OCI-LY1 (cell line): ENCODE measurements at regions not wholly inside any gene's neighbourhood (a gene's known extent, or its start where the extent isn't known, plus 50 kb on each side); places are given as distances from the start of the nearest gene placed in this dataset.

Experiments used
- H2AFZ ChIP-seq: fragments of 200-600 bp; sonication (generic), shearing (Covaris generic); 2 replicates; pipeline ENCODE4 v1.6.0; 2014; ENCODE audit warnings: antibody characterized with exemption, mild to moderate bottlenecking, low read length
- H3F3A ChIP-seq: fragments of 200-600 bp; sonication (generic), shearing (Covaris generic); 2 replicates; pipeline ENCODE4 v1.6.0; 2014; ENCODE audit warnings: mild to moderate bottlenecking, antibody characterized with exemption, low read length, moderate library complexity; ENCODE audit not compliant: insufficient read depth
- H3K27ac ChIP-seq: fragments of 200-600 bp; sonication (generic); 2 replicates; pipeline ENCODE4 v1.5.1; 2014; ENCODE audit warnings: low read length, mixed run types, mild to moderate bottlenecking, low read depth; ENCODE audit not compliant: poor library complexity, severe bottlenecking
- H3K27me3 ChIP-seq: fragments of 200-600 bp; sonication (generic); 2 replicates; pipeline ENCODE4 v1.6.0; 2014; ENCODE audit warnings: antibody characterized with exemption, mild to moderate bottlenecking, low read length, moderate library complexity; ENCODE audit not compliant: insufficient read depth
- H3K36me3 ChIP-seq: fragments of 200-600 bp; sonication (generic); 2 replicates; pipeline ENCODE4 v1.6.1; 2014; ENCODE audit warnings: mild to moderate bottlenecking, antibody characterized with exemption, low read length, moderate library complexity, mixed read lengths; ENCODE audit not compliant: insufficient read depth
- H3K4me1 ChIP-seq: fragments of 200-600 bp; sonication (generic); 2 replicates; pipeline ENCODE4 v1.5.1; 2014; ENCODE audit warnings: mild to moderate bottlenecking, low read length, moderate library complexity; ENCODE audit not compliant: insufficient read depth, severe bottlenecking
- H3K4me2 ChIP-seq: fragments of 200-600 bp; sonication (generic), shearing (Covaris generic); 2 replicates; pipeline ENCODE4 v1.6.1; 2014; ENCODE audit warnings: low read length
- H3K4me3 ChIP-seq: fragments of 200-600 bp; sonication (generic); 2 replicates; pipeline ENCODE4 v1.5.1; 2014; ENCODE audit warnings: low read length, low read depth, mild to moderate bottlenecking, mixed read lengths; ENCODE audit not compliant: poor library complexity, severe bottlenecking
- H3K79me2 ChIP-seq: fragments of 200-600 bp; shearing (Covaris generic); 2 replicates; pipeline ENCODE4 v1.6.1; 2016; ENCODE audit warnings: mixed run types, low read length, mixed read lengths; ENCODE audit not compliant: insufficient read depth
- H3K9ac ChIP-seq: fragments of 200-600 bp; sonication (generic), shearing (Covaris generic); 2 replicates; pipeline ENCODE4 v1.6.1; 2014; ENCODE audit warnings: mild to moderate bottlenecking, low read length, mixed read lengths
- H3K9me2 ChIP-seq: fragments of 200-600 bp; sonication (generic), shearing (Covaris generic); 2 replicates; pipeline ENCODE4 v1.6.1; 2014; ENCODE audit warnings: low read depth, mild to moderate bottlenecking, low read length, mixed read lengths
- H3K9me3 ChIP-seq: fragments of 200-600 bp; shearing (Covaris generic); 2 replicates; pipeline ENCODE4 v1.6.1; 2014; ENCODE audit warnings: low read length, mixed read lengths
- H4K20me1 ChIP-seq: fragments of 200-600 bp; sonication (generic), shearing (Covaris generic); 2 replicates; pipeline ENCODE4 v1.6.0; 2016; ENCODE audit warnings: mild to moderate bottlenecking, low read length; ENCODE audit not compliant: insufficient read depth
- EZH2 ChIP-seq: fragments of 200-600 bp; sonication (generic), shearing (Covaris generic); IDR thresholded peaks from 2 replicates; pipeline ENCODE4 v1.8.0; 2017; ENCODE audit warnings: borderline replicate concordance, mixed run types, mild to moderate bottlenecking, antibody characterized with exemption, low read length, moderate library complexity, mixed read lengths
- TF ChIP-seq, protein P1 (sequence below): fragments of 200-600 bp; sonication (generic), shearing (Covaris generic); IDR thresholded peaks from 2 replicates; pipeline ENCODE4 v1.5.1; 2017; ENCODE audit warnings: mild to moderate bottlenecking, antibody characterized with exemption, low read length, moderate library complexity, mixed read lengths

DNA sequence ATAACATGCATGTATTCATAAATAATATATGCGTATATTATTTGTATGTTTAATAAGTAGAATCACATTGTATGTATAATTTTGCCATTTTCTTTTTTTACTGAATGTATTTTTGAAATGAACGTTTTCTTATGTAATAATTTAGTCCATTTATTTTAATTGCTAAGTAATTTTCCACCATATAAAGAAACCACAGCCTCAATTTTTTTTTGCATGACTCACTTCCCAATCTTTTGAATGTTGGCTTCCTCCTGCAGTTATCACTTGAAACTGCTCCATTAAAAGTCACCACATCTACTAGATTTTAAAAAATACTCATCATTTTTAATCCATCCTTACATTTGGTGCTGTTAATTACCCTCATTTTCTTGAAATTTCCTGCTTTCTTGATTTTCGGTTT is 363.3 kb upstream of the MEF2C start:
- no peaks in the 10 kb centered on the region for H3K79me2 ChIP-seq
- no peaks in the 10 kb centered on the region for H3K9me3 ChIP-seq
- no peak overlapping the region for H3K4me3 ChIP-seq
- no peaks in the 10 kb centered on the region for H3K27me3 ChIP-seq
- no peaks in the 10 kb centered on the region for H3K4me1 ChIP-seq
- no peaks in the 10 kb centered on the region for H3F3A ChIP-seq
- H3K9me2 ChIP-seq: no peaks in the 10 kb centered on the region
- no peak for TF ChIP-seq EZH2
- TF ChIP-seq, protein P1, sequence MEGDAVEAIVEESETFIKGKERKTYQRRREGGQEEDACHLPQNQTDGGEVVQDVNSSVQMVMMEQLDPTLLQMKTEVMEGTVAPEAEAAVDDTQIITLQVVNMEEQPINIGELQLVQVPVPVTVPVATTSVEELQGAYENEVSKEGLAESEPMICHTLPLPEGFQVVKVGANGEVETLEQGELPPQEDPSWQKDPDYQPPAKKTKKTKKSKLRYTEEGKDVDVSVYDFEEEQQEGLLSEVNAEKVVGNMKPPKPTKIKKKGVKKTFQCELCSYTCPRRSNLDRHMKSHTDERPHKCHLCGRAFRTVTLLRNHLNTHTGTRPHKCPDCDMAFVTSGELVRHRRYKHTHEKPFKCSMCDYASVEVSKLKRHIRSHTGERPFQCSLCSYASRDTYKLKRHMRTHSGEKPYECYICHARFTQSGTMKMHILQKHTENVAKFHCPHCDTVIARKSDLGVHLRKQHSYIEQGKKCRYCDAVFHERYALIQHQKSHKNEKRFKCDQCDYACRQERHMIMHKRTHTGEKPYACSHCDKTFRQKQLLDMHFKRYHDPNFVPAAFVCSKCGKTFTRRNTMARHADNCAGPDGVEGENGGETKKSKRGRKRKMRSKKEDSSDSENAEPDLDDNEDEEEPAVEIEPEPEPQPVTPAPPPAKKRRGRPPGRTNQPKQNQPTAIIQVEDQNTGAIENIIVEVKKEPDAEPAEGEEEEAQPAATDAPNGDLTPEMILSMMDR: no peak
- no peak overlapping the region for H2AFZ ChIP-seq
- H3K36me3 ChIP-seq: no peaks in the 10 kb centered on the region
- no peaks in the 10 kb centered on the region for H4K20me1 ChIP-seq
- H3K9ac ChIP-seq: no peak overlapping the region
- no peak overlapping the region for H3K4me2 ChIP-seq
- H3K27ac ChIP-seq: no peak overlapping the region

DNA sequence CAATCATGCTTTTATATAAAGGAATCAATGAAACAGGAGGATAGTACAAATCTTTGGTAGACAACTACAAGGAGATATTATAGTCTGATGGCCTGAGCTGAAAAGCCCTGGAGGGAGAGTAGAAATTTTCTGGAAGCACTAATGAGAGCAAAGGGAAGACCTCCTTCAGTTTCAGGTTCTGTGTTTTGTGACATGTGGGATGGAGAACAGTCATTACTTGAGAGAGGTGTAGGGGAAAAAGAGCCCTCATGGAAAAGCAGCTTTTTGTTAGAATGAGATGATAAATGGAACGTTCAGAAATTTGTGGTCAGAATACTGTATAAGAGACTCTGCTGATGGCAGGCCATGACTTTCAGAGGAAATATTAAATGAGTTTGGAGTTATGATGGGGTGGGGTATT is 360.6 kb upstream of the MEF2C start:
- Histone ChIP-seq H3K36me3 (no peaks in the 10 kb centered on the region), H3K9ac (no peak overlapping the region), H4K20me1 (no peaks in the 10 kb centered on the region), H3K27me3 (no peaks in the 10 kb centered on the region), H3K4me3 (no peak overlapping the region), H3K4me2 (no peak overlapping the region), H3K4me1 (no peaks in the 10 kb centered on the region), H3K27ac (no peak overlapping the region), H3K9me2 (no peaks in the 10 kb centered on the region), H3K9me3 (no peaks in the 10 kb centered on the region), H3K79me2 (no peaks in the 10 kb centered on the region), H2AFZ (no peak overlapping the region), H3F3A (no peaks in the 10 kb centered on the region)
- TF ChIP-seq, protein P1: no peak
- no peak for TF ChIP-seq EZH2

DNA sequence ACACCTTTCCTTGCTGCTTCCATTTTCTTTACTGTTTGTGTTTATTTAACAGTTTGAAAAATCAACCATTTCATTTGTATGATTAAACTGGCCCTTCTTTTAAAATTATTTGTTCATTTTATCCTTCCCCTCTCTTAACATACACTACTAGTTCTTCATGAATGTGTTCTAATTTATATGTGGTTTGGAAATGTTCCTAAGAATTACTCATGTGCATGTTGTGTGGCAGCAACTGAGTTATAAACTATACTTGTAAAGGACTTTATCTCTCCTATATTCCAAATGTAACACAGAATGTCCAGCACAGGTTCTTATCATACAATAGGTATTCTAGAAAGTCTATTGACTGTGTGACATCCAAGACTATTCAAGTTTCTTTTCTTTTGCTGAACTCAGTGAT is 358.2 kb upstream of the MEF2C start:
- Histone ChIP-seq H3K9me3 (no peaks in the 10 kb centered on the region), H3K79me2 (no peaks in the 10 kb centered on the region), H3K9me2 (no peaks in the 10 kb centered on the region), H3K4me1 (no peaks in the 10 kb centered on the region), H4K20me1 (no peaks in the 10 kb centered on the region), H3K27me3 (no peaks in the 10 kb centered on the region), H3K27ac (no peak overlapping the region), H2AFZ (no peak overlapping the region), H3K9ac (no peak overlapping the region), H3K4me2 (no peak overlapping the region), H3K4me3 (no peak overlapping the region), H3K36me3 (no peaks in the 10 kb centered on the region), H3F3A (no peaks in the 10 kb centered on the region)
- TF ChIP-seq, protein P1: no peak
- no peak for TF ChIP-seq EZH2
